AG04449 (cell line): ENCODE measurements at regions not wholly inside any gene's neighbourhood (a gene's known extent, or its start where the extent isn't known, plus 50 kb on each side); places are given as distances from the start of the nearest gene placed in this dataset.
"Not testable (repeated sequence)": the region's sequence is repeated elsewhere in the genome, so short reads cannot be mapped to it uniquely, and the experiment has no call there.

Experiments
- CTCF ChIA-PET: fragments of 350-600 bp; formaldehyde crosslinking; extraction: SDS; loops from one replicate; lab custom pipeline; 2021; ENCODE audit warnings: antibody characterized with exemption; lab: Yijun Ruan, JAX
- POLR2A ChIA-PET: fragments of 400-600, 350-600 bp; formaldehyde crosslinking; extraction: SDS; loops from one replicate; lab custom pipeline; 2020; ENCODE audit warnings: antibody characterized with exemption, inconsistent platforms; lab: Yijun Ruan, JAX
- DNase-seq: peaks from one replicate; pipeline ENCODE4 v3.0.0-alpha.2; 2010; ENCODE audit warnings: low read depth, low spot score
- H3K4me3 ChIP-seq: 2 replicates; pipeline ENCODE4 v1.5.1; 2011; ENCODE audit warnings: low read depth, mild to moderate bottlenecking, control low read depth, low read length
- CTCF ChIP-seq: IDR thresholded peaks from one replicate; pipeline ENCODE4 v1.5.1; 2011; ENCODE audit warnings: mild to moderate bottlenecking, moderate library complexity, low read length, control low read depth, inconsistent platforms; ENCODE audit not compliant: insufficient read depth; ENCODE audit errors: missing control alignments

DNA sequence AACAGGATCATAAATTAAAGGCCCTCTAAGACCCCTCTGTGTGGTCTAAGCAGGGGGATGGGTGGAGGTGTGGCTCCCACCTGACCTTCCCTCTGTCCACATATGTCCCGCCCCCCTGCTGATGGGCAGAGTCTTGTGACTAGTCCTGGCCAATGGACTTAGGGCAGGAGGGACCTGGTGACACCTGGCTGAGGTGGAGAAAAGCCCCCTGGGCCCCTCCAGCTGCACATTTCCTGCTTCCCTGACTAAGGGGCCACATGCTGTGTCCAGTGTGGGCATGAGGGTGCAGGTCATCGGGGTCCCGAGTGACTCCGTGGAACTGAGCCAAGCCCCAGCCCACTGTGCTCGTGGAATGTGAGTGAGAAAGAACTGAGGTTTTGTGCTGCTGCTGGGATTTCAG, 254.7 kb downstream of the ADGRD1 start:
- ChIA-PET CTCF (no interaction called here), POLR2A (no interaction called here)
- no peak for DNase-seq
- no peak overlapping the region for H3K4me3 ChIP-seq
- TF ChIP-seq CTCF = no peak

DNA sequence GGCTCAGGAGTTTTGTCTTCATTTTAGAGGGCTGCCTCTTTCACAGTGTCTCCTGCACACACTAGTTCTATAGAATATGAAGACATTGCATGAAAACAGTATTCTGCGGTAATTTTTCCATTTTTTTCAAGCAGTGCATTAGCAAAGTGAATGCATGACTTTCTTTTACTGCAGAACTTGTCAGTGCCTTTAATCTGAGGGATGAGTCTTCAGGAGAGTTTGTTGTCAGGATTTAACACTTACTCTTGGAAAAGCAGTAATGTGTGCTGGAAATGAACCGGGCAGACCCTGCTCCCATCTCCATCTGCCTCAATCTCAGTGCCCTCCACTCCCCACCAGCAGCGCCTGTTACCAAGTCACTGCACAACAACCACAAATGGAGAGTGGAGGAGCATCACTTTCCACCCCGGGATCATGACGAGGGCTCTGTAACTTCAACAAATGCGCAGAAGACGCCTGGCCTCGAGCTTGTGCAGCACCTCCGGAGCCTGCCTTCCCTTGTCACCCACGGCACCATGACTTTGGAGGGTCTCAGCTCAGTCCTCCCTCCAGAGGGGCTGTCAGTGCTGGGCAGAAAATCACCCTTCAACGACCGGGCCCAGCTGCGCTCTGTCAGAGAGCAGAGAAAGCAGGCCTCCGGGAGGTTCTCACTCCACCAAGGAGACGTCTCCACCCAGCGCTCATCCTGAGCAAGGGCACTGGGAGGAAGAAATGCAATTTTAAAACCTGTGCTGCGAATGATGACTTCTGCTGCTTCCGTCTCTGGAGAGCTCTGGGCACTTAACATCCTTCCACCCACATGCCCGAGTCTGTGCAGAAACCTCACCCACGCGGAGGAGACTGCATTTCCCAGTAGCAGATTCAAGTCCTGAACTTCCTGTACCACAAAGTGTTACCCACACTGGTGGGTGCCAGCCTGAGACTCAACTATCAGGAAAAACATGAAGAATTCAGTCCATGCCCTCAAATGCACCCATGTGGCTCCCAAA, 255.7 kb downstream of the ADGRD1 start:
- no peak for TF ChIP-seq CTCF
- no peak for DNase-seq
- POLR2A ChIA-PET = no interaction called here
- CTCF ChIA-PET = no interaction called here
- no peak overlapping the region for H3K4me3 ChIP-seq

GRCh38 chr12:131210506-131211339, 257.0 kb downstream of the ADGRD1 start:
- TF ChIP-seq CTCF = no peak
- ChIA-PET CTCF (no interaction called here), POLR2A (no interaction called here)

GRCh38 chr12:131211340-131211938, 257.7 kb downstream of the ADGRD1 start:
- no peak for DNase-seq
- ChIA-PET POLR2A (no interaction called here), CTCF (no interaction called here)
- no peak for TF ChIP-seq CTCF
- H3K4me3 ChIP-seq = no peak overlapping the region

More at GRCh38 chr12:131210506-131211339, 257.0 kb downstream of the ADGRD1 start:
- H3K4me3 ChIP-seq = no peak overlapping the region
- no peak for DNase-seq

DNA sequence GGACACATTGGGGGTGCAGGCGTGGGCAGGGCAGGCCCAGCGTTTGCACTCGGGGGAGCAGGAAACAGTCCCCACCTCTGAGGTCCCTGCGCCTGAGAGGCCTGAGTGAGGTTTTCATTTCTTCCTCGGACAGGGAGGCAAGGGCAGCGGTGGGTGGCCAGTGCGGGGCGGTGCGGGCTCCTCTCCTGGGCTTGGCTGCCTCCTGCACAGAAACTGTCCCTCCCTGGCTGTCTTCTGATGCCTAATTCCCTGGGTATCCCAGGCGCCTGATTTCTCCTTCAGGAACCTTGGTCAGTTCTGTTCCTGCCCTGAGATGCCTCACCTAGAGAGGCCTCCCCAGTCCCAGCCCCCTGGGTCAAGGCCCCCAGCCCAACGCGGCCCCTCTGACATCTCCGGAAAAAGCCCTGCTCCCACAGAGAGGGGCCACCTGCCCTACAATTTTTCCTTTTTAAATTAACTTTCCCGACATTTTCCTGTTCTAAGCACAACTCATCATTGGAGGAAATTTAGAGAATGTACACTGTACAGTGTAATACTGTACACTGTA, 260.3 kb downstream of the ADGRD1 start:
- ChIA-PET POLR2A (no interaction called here), CTCF (no interaction called here)
- H3K4me3 ChIP-seq = no peak overlapping the region
- DNase-seq = no peak
- TF ChIP-seq CTCF = no peak

- H3K4me3 ChIP-seq, CTCF ChIA-PET, POLR2A ChIA-PET, DNase-seq: not testable (repeated sequence)
Observed at GRCh38 chr12:131214936-131215335, 261.2 kb downstream of the ADGRD1 start.

DNA sequence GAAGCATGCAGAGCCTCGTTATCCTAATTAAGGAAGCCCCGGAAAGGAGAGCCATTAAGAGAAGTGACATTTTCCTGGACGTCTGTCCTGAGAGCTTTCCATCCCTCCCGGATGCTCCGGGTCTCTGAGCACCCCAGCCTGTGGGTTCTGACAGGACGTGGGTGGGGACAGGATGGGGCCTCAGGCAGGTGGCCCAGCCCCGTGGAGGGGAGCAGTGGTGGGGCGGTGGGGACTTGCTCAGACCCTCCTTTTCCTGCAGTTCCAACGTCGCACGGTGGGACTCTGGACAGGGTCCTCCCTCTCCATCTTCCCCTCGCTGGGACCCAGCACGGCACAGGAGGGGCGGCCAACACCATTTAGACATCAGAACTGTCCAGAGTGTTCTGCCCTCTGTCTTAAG, 262.9 kb downstream of the ADGRD1 start:
- DNase-seq, H3K4me3 ChIP-seq, POLR2A ChIA-PET, CTCF ChIA-PET: not testable (repeated sequence)
